OCI-LY1 (cell line): ENCODE measurements at regions not wholly inside any gene's neighbourhood (a gene's known extent, or its start where the extent isn't known, plus 50 kb on each side); places are given as distances from the start of the nearest gene placed in this dataset.
"Not testable (repeated sequence)": the region's sequence is repeated elsewhere in the genome, so short reads cannot be mapped to it uniquely, and the experiment has no call there.

Experiments
- H2AFZ ChIP-seq: fragments of 200-600 bp; sonication (generic), shearing (Covaris generic); 2 replicates; pipeline ENCODE4 v1.6.0; 2014; ENCODE audit warnings: antibody characterized with exemption, mild to moderate bottlenecking, low read length
- H3F3A ChIP-seq: fragments of 200-600 bp; sonication (generic), shearing (Covaris generic); 2 replicates; pipeline ENCODE4 v1.6.0; 2014; ENCODE audit warnings: mild to moderate bottlenecking, antibody characterized with exemption, low read length, moderate library complexity; ENCODE audit not compliant: insufficient read depth
- H3K27ac ChIP-seq: fragments of 200-600 bp; sonication (generic); 2 replicates; pipeline ENCODE4 v1.5.1; 2014; ENCODE audit warnings: low read length, mixed run types, mild to moderate bottlenecking, low read depth; ENCODE audit not compliant: poor library complexity, severe bottlenecking
- H3K27me3 ChIP-seq: fragments of 200-600 bp; sonication (generic); 2 replicates; pipeline ENCODE4 v1.6.0; 2014; ENCODE audit warnings: antibody characterized with exemption, mild to moderate bottlenecking, low read length, moderate library complexity; ENCODE audit not compliant: insufficient read depth
- H3K36me3 ChIP-seq: fragments of 200-600 bp; sonication (generic); 2 replicates; pipeline ENCODE4 v1.6.1; 2014; ENCODE audit warnings: mild to moderate bottlenecking, antibody characterized with exemption, low read length, moderate library complexity, mixed read lengths; ENCODE audit not compliant: insufficient read depth
- H3K4me1 ChIP-seq: fragments of 200-600 bp; sonication (generic); 2 replicates; pipeline ENCODE4 v1.5.1; 2014; ENCODE audit warnings: mild to moderate bottlenecking, low read length, moderate library complexity; ENCODE audit not compliant: insufficient read depth, severe bottlenecking
- H3K4me2 ChIP-seq: fragments of 200-600 bp; sonication (generic), shearing (Covaris generic); 2 replicates; pipeline ENCODE4 v1.6.1; 2014; ENCODE audit warnings: low read length
- H3K4me3 ChIP-seq: fragments of 200-600 bp; sonication (generic); 2 replicates; pipeline ENCODE4 v1.5.1; 2014; ENCODE audit warnings: low read length, low read depth, mild to moderate bottlenecking, mixed read lengths; ENCODE audit not compliant: poor library complexity, severe bottlenecking
- H3K79me2 ChIP-seq: fragments of 200-600 bp; shearing (Covaris generic); 2 replicates; pipeline ENCODE4 v1.6.1; 2016; ENCODE audit warnings: mixed run types, low read length, mixed read lengths; ENCODE audit not compliant: insufficient read depth
- H3K9ac ChIP-seq: fragments of 200-600 bp; sonication (generic), shearing (Covaris generic); 2 replicates; pipeline ENCODE4 v1.6.1; 2014; ENCODE audit warnings: mild to moderate bottlenecking, low read length, mixed read lengths
- H3K9me2 ChIP-seq: fragments of 200-600 bp; sonication (generic), shearing (Covaris generic); 2 replicates; pipeline ENCODE4 v1.6.1; 2014; ENCODE audit warnings: low read depth, mild to moderate bottlenecking, low read length, mixed read lengths
- H3K9me3 ChIP-seq: fragments of 200-600 bp; shearing (Covaris generic); 2 replicates; pipeline ENCODE4 v1.6.1; 2014; ENCODE audit warnings: low read length, mixed read lengths
- H4K20me1 ChIP-seq: fragments of 200-600 bp; sonication (generic), shearing (Covaris generic); 2 replicates; pipeline ENCODE4 v1.6.0; 2016; ENCODE audit warnings: mild to moderate bottlenecking, low read length; ENCODE audit not compliant: insufficient read depth
- EZH2 ChIP-seq: fragments of 200-600 bp; sonication (generic), shearing (Covaris generic); IDR thresholded peaks from 2 replicates; pipeline ENCODE4 v1.8.0; 2017; ENCODE audit warnings: borderline replicate concordance, mixed run types, mild to moderate bottlenecking, antibody characterized with exemption, low read length, moderate library complexity, mixed read lengths
- TF ChIP-seq, protein P1 (sequence below): fragments of 200-600 bp; sonication (generic), shearing (Covaris generic); IDR thresholded peaks from 2 replicates; pipeline ENCODE4 v1.5.1; 2017; ENCODE audit warnings: mild to moderate bottlenecking, antibody characterized with exemption, low read length, moderate library complexity, mixed read lengths

DNA sequence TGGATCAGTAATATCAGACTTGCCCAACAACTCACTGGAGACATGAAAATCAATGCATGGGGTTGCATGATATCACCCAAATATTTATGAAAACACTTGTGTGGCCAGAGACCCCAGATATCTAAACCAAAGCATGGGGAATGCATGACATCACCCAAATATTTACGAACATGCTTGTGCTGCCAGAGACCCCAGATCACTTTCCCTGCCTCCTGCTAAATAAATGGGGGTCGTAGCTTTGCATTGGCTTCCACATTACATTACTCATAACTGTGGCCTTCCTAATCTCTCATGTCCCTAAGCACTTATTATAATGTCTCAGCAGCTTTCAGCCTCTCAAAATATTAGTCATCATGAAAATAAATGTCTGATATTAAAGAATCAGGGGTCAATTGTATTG, 838.0 kb upstream of the DEFB115 start:
- Histone ChIP-seq H3K27ac (no peak overlapping the region), H2AFZ (no peak overlapping the region), H3F3A (no peaks in the 10 kb centered on the region), H3K9me3 (no peaks in the 10 kb centered on the region), H3K4me3 (no peak overlapping the region), H3K27me3 (no peaks in the 10 kb centered on the region), H3K4me1 (no peaks in the 10 kb centered on the region), H4K20me1 (no peaks in the 10 kb centered on the region), H3K36me3 (no peaks in the 10 kb centered on the region), H3K4me2 (no peak overlapping the region), H3K9ac (no peak overlapping the region), H3K79me2 (no peaks in the 10 kb centered on the region), H3K9me2 (no peaks in the 10 kb centered on the region)
- TF ChIP-seq EZH2 = no peak
- TF ChIP-seq, protein P1, sequence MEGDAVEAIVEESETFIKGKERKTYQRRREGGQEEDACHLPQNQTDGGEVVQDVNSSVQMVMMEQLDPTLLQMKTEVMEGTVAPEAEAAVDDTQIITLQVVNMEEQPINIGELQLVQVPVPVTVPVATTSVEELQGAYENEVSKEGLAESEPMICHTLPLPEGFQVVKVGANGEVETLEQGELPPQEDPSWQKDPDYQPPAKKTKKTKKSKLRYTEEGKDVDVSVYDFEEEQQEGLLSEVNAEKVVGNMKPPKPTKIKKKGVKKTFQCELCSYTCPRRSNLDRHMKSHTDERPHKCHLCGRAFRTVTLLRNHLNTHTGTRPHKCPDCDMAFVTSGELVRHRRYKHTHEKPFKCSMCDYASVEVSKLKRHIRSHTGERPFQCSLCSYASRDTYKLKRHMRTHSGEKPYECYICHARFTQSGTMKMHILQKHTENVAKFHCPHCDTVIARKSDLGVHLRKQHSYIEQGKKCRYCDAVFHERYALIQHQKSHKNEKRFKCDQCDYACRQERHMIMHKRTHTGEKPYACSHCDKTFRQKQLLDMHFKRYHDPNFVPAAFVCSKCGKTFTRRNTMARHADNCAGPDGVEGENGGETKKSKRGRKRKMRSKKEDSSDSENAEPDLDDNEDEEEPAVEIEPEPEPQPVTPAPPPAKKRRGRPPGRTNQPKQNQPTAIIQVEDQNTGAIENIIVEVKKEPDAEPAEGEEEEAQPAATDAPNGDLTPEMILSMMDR = no peak

DNA sequence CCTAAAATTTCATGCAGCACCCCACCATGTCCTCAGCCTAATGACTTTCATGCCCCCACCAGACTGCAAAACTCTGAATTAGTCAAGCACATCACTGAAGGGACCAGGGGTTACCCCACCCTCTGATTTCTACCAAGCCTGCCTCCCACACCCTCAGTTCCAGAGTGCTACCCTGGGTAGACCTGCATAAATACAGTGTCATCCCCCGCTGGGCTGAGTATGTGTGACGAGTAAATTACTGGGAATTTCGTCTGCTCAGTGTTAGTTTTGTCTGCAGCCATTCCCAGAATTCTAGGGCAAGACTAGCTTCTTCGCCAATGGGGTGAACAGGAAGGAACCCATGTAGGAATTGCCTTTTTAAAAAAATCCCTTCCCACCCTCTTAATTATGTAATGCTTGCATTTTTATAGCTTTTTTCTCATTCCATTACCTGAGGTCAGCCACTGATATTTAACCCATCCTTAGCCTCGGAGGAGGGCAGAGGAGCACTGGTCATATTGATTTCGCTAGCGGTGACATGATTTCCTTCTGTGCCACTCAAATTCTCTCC, 837.5 kb upstream of the DEFB115 start:
- not testable (repeated sequence) for H3K4me3 ChIP-seq, H3K9ac ChIP-seq, H2AFZ ChIP-seq, H3K79me2 ChIP-seq, H4K20me1 ChIP-seq, H3K27me3 ChIP-seq, H3F3A ChIP-seq, H3K36me3 ChIP-seq, H3K9me3 ChIP-seq, H3K27ac ChIP-seq, H3K9me2 ChIP-seq, H3K4me2 ChIP-seq, H3K4me1 ChIP-seq
